RWPE1 (cell line): ENCODE measurements at regions not wholly inside any gene's neighbourhood (a gene's known extent, or its start where the extent isn't known, plus 50 kb on each side); places are given as distances from the start of the nearest gene placed in this dataset.

Experiments used
- CTCF ChIA-PET: fragments of 350-600 bp; sonication (Branson Sonifier 250); formaldehyde crosslinking; extraction: SDS; loops from one replicate; lab custom pipeline; 2021; lab: Yijun Ruan, JAX
- POLR2A ChIA-PET: fragments of 400-600 bp; formaldehyde crosslinking; extraction: SDS; loops from one replicate; lab custom pipeline; 2020; ENCODE audit warnings: antibody characterized with exemption; ENCODE audit not compliant: low non-redundant PET; lab: Yijun Ruan, JAX
- DNase-seq: peaks from one replicate; pipeline ENCODE4 v3.0.0; 2012; ENCODE audit warnings: low spot score
- H3K27ac ChIP-seq: fragments of 450-650 bp; 2 replicates; pipeline ENCODE4 v1.5.1; 2017
- TF ChIP-seq, protein P1 (sequence below): fragments of 450-650 bp; conservative IDR thresholded peaks from 2 replicates; pipeline ENCODE4 v1.5.1; 2017; ENCODE audit warnings: low read depth, mild to moderate bottlenecking

DNA sequence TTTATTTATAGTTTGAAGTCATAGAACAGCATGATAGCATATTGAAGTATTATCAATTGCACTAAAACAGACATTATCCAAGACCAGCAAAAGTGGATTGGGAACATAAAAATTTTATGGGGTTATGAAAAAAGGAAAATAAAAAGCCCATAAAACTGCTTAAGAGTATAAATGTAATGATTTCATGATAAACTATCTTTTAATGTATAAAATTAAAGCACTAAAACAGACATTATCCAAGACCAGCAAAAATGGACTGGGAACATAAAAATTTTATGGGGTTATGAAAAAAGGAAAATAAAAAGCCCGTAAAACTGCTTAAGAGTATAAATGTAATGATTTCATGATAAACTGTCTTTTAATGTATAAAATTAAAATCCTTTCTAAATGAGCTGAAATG is 119.0 kb upstream of the DAPK1 start:
- H3K27ac ChIP-seq = no peak overlapping the region
- TF ChIP-seq, protein P1, sequence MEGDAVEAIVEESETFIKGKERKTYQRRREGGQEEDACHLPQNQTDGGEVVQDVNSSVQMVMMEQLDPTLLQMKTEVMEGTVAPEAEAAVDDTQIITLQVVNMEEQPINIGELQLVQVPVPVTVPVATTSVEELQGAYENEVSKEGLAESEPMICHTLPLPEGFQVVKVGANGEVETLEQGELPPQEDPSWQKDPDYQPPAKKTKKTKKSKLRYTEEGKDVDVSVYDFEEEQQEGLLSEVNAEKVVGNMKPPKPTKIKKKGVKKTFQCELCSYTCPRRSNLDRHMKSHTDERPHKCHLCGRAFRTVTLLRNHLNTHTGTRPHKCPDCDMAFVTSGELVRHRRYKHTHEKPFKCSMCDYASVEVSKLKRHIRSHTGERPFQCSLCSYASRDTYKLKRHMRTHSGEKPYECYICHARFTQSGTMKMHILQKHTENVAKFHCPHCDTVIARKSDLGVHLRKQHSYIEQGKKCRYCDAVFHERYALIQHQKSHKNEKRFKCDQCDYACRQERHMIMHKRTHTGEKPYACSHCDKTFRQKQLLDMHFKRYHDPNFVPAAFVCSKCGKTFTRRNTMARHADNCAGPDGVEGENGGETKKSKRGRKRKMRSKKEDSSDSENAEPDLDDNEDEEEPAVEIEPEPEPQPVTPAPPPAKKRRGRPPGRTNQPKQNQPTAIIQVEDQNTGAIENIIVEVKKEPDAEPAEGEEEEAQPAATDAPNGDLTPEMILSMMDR = no peak
- ChIA-PET POLR2A (no interaction called here), CTCF (no interaction called here)
- no peak for DNase-seq

DNA sequence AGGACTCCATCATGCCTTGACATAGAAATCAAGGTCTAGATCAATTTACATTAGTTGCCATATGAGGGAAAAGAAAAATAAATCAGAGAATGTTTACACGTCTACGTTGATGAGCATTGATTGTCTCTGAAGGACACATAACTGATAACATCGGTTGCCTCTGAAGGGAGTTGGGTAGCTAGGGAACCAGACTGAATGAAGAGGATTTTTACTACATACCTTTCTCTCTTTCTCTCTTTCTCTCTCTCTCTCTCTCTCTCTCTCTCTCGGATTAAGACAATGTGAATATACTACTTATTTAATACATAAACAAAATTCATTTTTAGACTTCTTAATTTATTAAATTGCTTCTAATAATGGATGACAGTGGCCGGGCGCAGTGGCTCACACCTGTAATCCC is 118.4 kb upstream of the DAPK1 start:
- H3K27ac ChIP-seq = peak overlapping the region; percentile 52
- DNase-seq = no peak
- ChIA-PET CTCF (no interaction called here), POLR2A (no interaction called here)
- TF ChIP-seq, protein P1 = no peak

DNA sequence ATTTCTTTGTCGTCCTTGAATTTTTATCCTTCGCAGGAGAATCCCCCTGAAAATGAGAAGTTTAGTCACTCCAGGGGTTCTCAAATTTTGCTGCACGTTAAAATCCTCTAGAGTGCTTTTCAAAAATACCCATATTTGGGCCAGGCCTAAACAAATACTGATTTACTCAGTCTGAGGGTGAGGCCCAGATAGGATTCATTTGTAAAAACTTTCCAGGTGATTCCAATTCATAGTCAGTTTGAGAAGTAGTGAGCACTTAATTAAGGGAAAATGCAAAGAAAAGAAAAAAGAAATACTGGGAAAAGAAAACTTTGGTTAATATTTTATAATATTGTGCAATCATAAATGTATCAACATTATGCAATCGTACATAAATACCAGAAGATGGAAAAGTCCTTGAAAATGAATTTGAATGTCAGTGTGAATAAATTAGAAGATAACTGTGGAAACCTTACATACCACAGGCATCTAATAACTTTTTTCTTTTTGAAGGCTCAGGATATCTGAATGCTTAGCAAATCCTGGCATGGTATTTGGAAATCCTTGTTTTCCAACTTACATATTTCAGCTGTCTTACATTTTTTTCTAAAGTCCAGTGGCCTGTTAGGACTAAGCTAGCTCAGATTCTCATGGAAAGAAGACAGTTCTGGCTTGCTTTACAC is 116.5 kb upstream of the DAPK1 start:
- CTCF ChIA-PET = interaction anchor here (0.6 kb wide), 2 partner anchors 33 to 997 kb away, joined by 3 to 5 read pairs; no protein-coding TSS in a partner anchor

DNA sequence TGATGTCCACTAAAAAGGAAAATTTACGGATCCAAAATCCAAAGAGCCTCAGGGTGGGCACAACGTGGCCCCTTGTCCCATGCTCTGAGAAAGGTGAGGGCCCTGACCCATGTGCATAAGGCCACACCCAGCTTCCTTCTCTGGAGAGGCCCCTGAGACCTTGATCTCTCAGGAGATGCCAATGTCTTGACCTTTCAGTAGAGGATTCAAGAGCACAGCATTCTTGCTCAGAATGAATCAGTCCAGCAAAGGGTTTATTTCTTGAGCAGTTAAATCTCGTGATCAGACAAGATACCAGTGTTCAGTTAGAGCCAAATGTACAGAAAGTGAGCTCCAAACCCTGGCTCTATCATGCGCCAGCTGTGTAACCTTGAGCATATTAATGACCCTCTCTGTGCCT is 115.9 kb upstream of the DAPK1 start:
- no peak for DNase-seq
- ChIA-PET CTCF (interaction anchor here (0.6 kb wide), 1 partner anchor 33 kb away, joined by 3 read pairs; no protein-coding TSS in a partner anchor), POLR2A (no interaction called here)
- H3K27ac ChIP-seq = peak overlapping the region; percentile 97
- TF ChIP-seq, protein P1 = no peak

More for the DNA sequence above, 116.5 kb upstream of the DAPK1 start:
- H3K27ac ChIP-seq = peak overlapping the region; percentile 97
- POLR2A ChIA-PET = no interaction called here
- DNase-seq = no peak
- TF ChIP-seq, protein P1 = no peak

DNA sequence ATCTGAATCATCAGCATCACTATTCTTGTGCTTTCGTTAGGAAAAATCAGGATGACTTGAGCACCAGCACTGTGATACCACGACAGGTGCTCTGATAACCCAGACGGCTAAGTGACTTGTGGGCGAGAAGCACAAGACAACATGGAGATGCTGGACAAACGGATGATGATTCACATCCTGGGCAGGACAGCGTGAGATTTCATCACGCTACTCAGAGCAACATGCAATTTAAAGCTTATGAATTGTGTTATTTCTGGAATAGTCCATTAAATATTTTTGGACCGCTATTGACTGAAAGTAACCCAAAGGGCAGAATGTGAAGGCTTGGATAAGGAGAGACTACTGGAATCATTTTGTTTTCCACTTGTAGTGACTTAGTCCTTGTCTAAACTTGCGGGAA is 114.8 kb upstream of the DAPK1 start:
- DNase-seq = peak; percentile 31
- ChIA-PET CTCF (no interaction called here), POLR2A (no interaction called here)
- TF ChIP-seq, protein P1 = no peak
- peak overlapping the region; percentile 97 for H3K27ac ChIP-seq

DNA sequence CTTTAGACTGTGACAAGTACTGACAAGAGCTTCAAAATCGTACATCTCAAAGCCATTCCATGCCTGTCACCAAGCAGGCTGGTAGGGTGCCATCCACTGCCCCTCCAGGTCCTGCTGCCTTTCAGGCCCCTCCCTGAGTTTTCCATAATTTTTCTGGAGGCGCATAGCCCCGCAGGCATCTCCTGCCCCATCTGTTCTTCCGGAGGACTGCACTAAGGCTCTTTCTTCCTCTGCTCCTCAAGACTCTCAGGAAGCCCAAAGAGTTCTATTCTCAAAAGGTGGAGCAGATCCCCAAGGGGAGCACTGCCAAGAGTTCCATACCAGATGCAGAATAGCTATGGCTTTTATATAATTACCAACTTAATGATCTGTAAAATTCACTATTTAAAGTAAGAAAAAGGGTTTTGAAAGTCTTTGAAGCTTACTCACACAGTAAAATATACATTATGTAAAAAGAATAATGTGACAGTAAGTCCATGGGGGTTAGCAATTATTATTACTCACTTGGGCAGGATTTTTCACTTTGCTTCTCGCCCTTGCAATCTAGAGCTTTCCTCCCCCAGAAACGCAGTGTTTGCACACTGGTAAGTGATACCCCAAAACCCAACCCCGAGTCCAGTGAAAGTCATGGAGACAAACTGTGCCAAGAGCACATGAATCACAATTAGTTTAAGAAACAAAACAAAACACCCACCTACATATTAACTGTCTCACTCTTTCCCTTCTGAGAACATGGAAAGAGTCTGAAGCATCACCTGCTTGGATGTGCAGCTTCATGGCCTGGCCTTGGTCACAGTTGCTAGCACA is 114.1 kb upstream of the DAPK1 start:
- TF ChIP-seq, protein P1 = no peak
- ChIA-PET POLR2A (no interaction called here), CTCF (interaction anchor here (0.6 kb wide), 1 partner anchor 22 kb away, joined by 3 read pairs; no protein-coding TSS in a partner anchor)
- H3K27ac ChIP-seq = peak overlapping the region; percentile 97
- DNase-seq = no peak
